HL-60 (cell line): ENCODE measurements at regions not wholly inside any gene's neighbourhood (a gene's known extent, or its start where the extent isn't known, plus 50 kb on each side); places are given as distances from the start of the nearest gene placed in this dataset.

Source experiments
- DNase-seq, 2 experiments: peaks; one replicate each; pipeline ENCODE4 v3.0.0-alpha.2; 2010 to 2020; ENCODE audit warnings: low read depth in 1 of 2, low spot score in 1 of 2
- H3K27ac ChIP-seq: fragments of 250-450 bp; sonication (Bioruptor Pico); replicated peaks from 2 replicates; pipeline ENCODE4 v1.5.1; 2020; ENCODE audit warnings: mild to moderate bottlenecking, moderate library complexity
- H3K27me3 ChIP-seq: fragments of 250-450 bp; sonication (Bioruptor Pico); 2 replicates; pipeline ENCODE4 v1.5.1; 2021; ENCODE audit warnings: mild to moderate bottlenecking, moderate library complexity; ENCODE audit not compliant: insufficient read depth, poor library complexity, severe bottlenecking
- H3K4me3 ChIP-seq: replicated peaks from 2 replicates; pipeline ENCODE4 v1.5.1; 2011; ENCODE audit warnings: mild to moderate bottlenecking, control low read depth, low read length; ENCODE audit not compliant: insufficient read depth
- CTCF ChIP-seq: IDR thresholded peaks from one replicate; pipeline ENCODE4 v1.5.1; 2011; ENCODE audit warnings: low read length, control low read depth, inconsistent platforms; ENCODE audit not compliant: insufficient read depth
- GABPA ChIP-seq: IDR thresholded peaks from 2 replicates; pipeline ENCODE4 v1.6.1; 2012; ENCODE audit warnings: low read depth
- POLR2AphosphoS5 ChIP-seq: IDR thresholded peaks from 2 replicates; pipeline ENCODE4 v1.6.1; 2012; ENCODE audit warnings: low read depth
- REST ChIP-seq: IDR thresholded peaks from 2 replicates; pipeline ENCODE4 v1.6.1; 2012; ENCODE audit warnings: low read depth; ENCODE audit not compliant: insufficient replicate concordance
- SPI1 ChIP-seq: IDR thresholded peaks from 2 replicates; pipeline ENCODE4 v1.6.1; 2012; ENCODE audit warnings: low read depth, mild to moderate bottlenecking, borderline replicate concordance

GRCh38 chr9:108456903-108457302 lies 398.9 kb downstream of the ACTL7B start:
- Histone ChIP-seq H3K4me3 (no peak overlapping the region), H3K27ac (no peak overlapping the region), H3K27me3 (no peaks in the 10 kb centered on the region)
- DNase-seq: no peak
- no peak for TF ChIP-seq GABPA
- no peak for TF ChIP-seq CTCF
- no peak for TF ChIP-seq REST
- no peak for TF ChIP-seq POLR2AphosphoS5

GRCh38 chr9:108445431-108446071 lies 410.2 kb downstream of the ACTL7B start:
- TF ChIP-seq POLR2AphosphoS5 (no peak), CTCF (no peak), REST (no peak), SPI1 (no peak)
- no peak overlapping the region for H3K27ac ChIP-seq

GRCh38 chr9:108444400-108445358 lies 411.1 kb downstream of the ACTL7B start:
- DNase-seq: no peak
- Histone ChIP-seq H3K4me3 (no peak overlapping the region), H3K27ac (no peak overlapping the region), H3K27me3 (no peaks in the 10 kb centered on the region)
- TF ChIP-seq POLR2AphosphoS5 (no peak), CTCF (no peak), REST (no peak), GABPA (no peak), SPI1 (no peak)

More at GRCh38 chr9:108445431-108446071, 410.2 kb downstream of the ACTL7B start:
- no peak for DNase-seq
- H3K4me3 ChIP-seq: no peak overlapping the region
- no peaks in the 10 kb centered on the region for H3K27me3 ChIP-seq
